GM18868 (cell line): ENCODE measurements at regions not wholly inside any gene's neighbourhood (a gene's known extent, or its start where the extent isn't known, plus 50 kb on each side); places are given as distances from the start of the nearest gene placed in this dataset.
A peak's percentile ranks its signal among the peaks of the same experiment; 100 is the strongest.
"Not testable (repeated sequence)": the region's sequence is repeated elsewhere in the genome, so short reads cannot be mapped to it uniquely, and the experiment has no call there.

Experiments used
- ATAC-seq: cut with Tn5 transposase; IDR thresholded peaks from one replicate; pipeline ENCODE4 v1.9.1; 2021; ENCODE audit warnings: mild to moderate bottlenecking, moderate library complexity; ENCODE audit not compliant: unreplicated experiment

GRCh38 chr7:23931633-23932032 is 221.6 kb downstream of the STK31 start:
- ATAC-seq, result no peak

GRCh38 chr7:23938215-23938614 is 228.2 kb downstream of the STK31 start:
- ATAC-seq, result no peak

- ATAC-seq, result peak; percentile 88
Measured at GRCh38 chr7:23938937-23939552, 229.0 kb downstream of the STK31 start.

- ATAC-seq, result not testable (repeated sequence)
Measured at GRCh38 chr7:23939747-23940146, 229.7 kb downstream of the STK31 start.

GRCh38 chr7:23941551-23941950 is 231.5 kb downstream of the STK31 start:
- ATAC-seq, result no peak

GRCh38 chr7:23942032-23942431 is 232.0 kb downstream of the STK31 start:
- ATAC-seq, result no peak

- ATAC-seq, result no peak
Measured at GRCh38 chr7:23944131-23944530, 234.1 kb downstream of the STK31 start.

GRCh38 chr7:23945472-23945871 is 235.5 kb downstream of the STK31 start:
- ATAC-seq, result no peak

GRCh38 chr7:23955145-23955544 is 245.1 kb downstream of the STK31 start:
- no peak for ATAC-seq

- no peak for ATAC-seq
Measured at GRCh38 chr7:23955600-23956149, 245.7 kb downstream of the STK31 start.

- no peak for ATAC-seq
Measured at GRCh38 chr7:23956772-23957576, 247.0 kb downstream of the STK31 start.

GRCh38 chr7:23959821-23960220 is 249.8 kb downstream of the STK31 start:
- ATAC-seq, result no peak

GRCh38 chr7:23960361-23960760 is 250.3 kb downstream of the STK31 start:
- ATAC-seq, result no peak

- no peak for ATAC-seq
Measured at GRCh38 chr7:23963461-23964165, 253.6 kb downstream of the STK31 start.

- ATAC-seq, result no peak
Measured at GRCh38 chr7:23964715-23965114, 254.7 kb downstream of the STK31 start.

- ATAC-seq, result no peak
Measured at GRCh38 chr7:23965296-23965695, 255.3 kb downstream of the STK31 start.

- no peak for ATAC-seq
Measured at GRCh38 chr7:23966941-23967340, 256.9 kb downstream of the STK31 start.

GRCh38 chr7:23967949-23968599 is 258.1 kb downstream of the STK31 start:
- peak; percentile 79 for ATAC-seq

GRCh38 chr7:23968791-23969190 is 258.8 kb downstream of the STK31 start:
- ATAC-seq, result no peak

- no peak for ATAC-seq
Measured at GRCh38 chr7:23969443-23969842, 259.4 kb downstream of the STK31 start.

- ATAC-seq, result no peak
Measured at GRCh38 chr7:23970193-23970592, 260.2 kb downstream of the STK31 start.
